ENCODE measurements at regions not wholly inside any gene's neighbourhood (a gene's known extent, or its start where the extent isn't known, plus 50 kb on each side); places are given as distances from the start of the nearest gene placed in this dataset.

- peaks cover 23% of the 10 kb centered on the region for H3K4me1 Mint-ChIP-seq (ENCODE audit: low read depth)
- no peaks in the 10 kb centered on the region for H3K36me3 Mint-ChIP-seq (ENCODE audit: low read depth)
- H3K27me3 Mint-ChIP-seq = peaks cover 32% of the 10 kb centered on the region
- H3K9me3 Mint-ChIP-seq = no peaks in the 10 kb centered on the region
- no peak overlapping the region for H3K27ac Mint-ChIP-seq
- DNase-seq = no peak
- H3K4me3 Mint-ChIP-seq = no peak overlapping the region
Measured at GRCh38 chrX:20333672-20334071, 67.0 kb upstream of the RPS6KA3 start.

GRCh38 chrX:20330545-20330944, 63.8 kb upstream of the RPS6KA3 start:
- peaks cover 38% of the 10 kb centered on the region for H3K27me3 Mint-ChIP-seq
- no peak overlapping the region for H3K4me3 Mint-ChIP-seq
- no peak for DNase-seq
- no peak overlapping the region for H3K27ac Mint-ChIP-seq
- no peaks in the 10 kb centered on the region for H3K36me3 Mint-ChIP-seq (ENCODE audit: low read depth)
- no peaks in the 10 kb centered on the region for H3K9me3 Mint-ChIP-seq
- H3K4me1 Mint-ChIP-seq (ENCODE audit: low read depth) = peaks cover 23% of the 10 kb centered on the region

- DNase-seq = no peak
Measured at GRCh38 chrX:20329435-20329834, 62.7 kb upstream of the RPS6KA3 start.

GRCh38 chrX:20325786-20326388, 59.2 kb upstream of the RPS6KA3 start:
- no peaks in the 10 kb centered on the region for H3K36me3 Mint-ChIP-seq (ENCODE audit: low read depth)
- no peak for DNase-seq
- no peak overlapping the region for H3K4me3 Mint-ChIP-seq
- H3K27me3 Mint-ChIP-seq = peaks cover 20% of the 10 kb centered on the region
- peaks cover 12% of the 10 kb centered on the region for H3K4me1 Mint-ChIP-seq (ENCODE audit: low read depth)
- no peak overlapping the region for H3K27ac Mint-ChIP-seq
- H3K9me3 Mint-ChIP-seq = no peaks in the 10 kb centered on the region

More at GRCh38 chrX:20329435-20329834, 62.7 kb upstream of the RPS6KA3 start:
- Mint-ChIP-seq H3K9me3 (no peaks in the 10 kb centered on the region), H3K27me3 (peaks cover 32% of the 10 kb centered on the region), H3K27ac (no peak overlapping the region), H3K36me3 (ENCODE audit: low read depth) (no peaks in the 10 kb centered on the region), H3K4me1 (ENCODE audit: low read depth) (peaks cover 16% of the 10 kb centered on the region), H3K4me3 (no peak overlapping the region)

- no peak for DNase-seq
- Mint-ChIP-seq H3K27ac (no peak overlapping the region), H3K4me3 (no peak overlapping the region), H3K9me3 (no peaks in the 10 kb centered on the region), H3K4me1 (ENCODE audit: low read depth) (peaks cover 18% of the 10 kb centered on the region), H3K27me3 (peaks cover 20% of the 10 kb centered on the region), H3K36me3 (ENCODE audit: low read depth) (no peaks in the 10 kb centered on the region)
Measured at GRCh38 chrX:20322887-20323286, 56.2 kb upstream of the RPS6KA3 start.

GRCh38 chrX:20320461-20321159, 53.9 kb upstream of the RPS6KA3 start:
- Mint-ChIP-seq H3K4me1 (ENCODE audit: low read depth) (peaks cover 23% of the 10 kb centered on the region), H3K4me3 (peak overlapping the region; percentile 37), H3K9me3 (no peaks in the 10 kb centered on the region), H3K36me3 (ENCODE audit: low read depth) (no peaks in the 10 kb centered on the region), H3K27me3 (peaks cover 15% of the 10 kb centered on the region), H3K27ac (no peak overlapping the region)
- no peak for DNase-seq

GRCh38 chrX:20319054-20319453, 52.3 kb upstream of the RPS6KA3 start:
- Mint-ChIP-seq H3K4me3 (no peak overlapping the region), H3K36me3 (ENCODE audit: low read depth) (no peaks in the 10 kb centered on the region), H3K27me3 (peaks cover 15% of the 10 kb centered on the region), H3K27ac (no peak overlapping the region), H3K9me3 (no peaks in the 10 kb centered on the region), H3K4me1 (ENCODE audit: low read depth) (peaks cover 27% of the 10 kb centered on the region)
- DNase-seq = no peak

GRCh38 chrX:20317873-20318272, 51.2 kb upstream of the RPS6KA3 start:
- H3K27ac Mint-ChIP-seq = no peak overlapping the region
- no peaks in the 10 kb centered on the region for H3K36me3 Mint-ChIP-seq (ENCODE audit: low read depth)
- no peak for DNase-seq
- no peaks in the 10 kb centered on the region for H3K9me3 Mint-ChIP-seq
- peaks cover 12% of the 10 kb centered on the region for H3K27me3 Mint-ChIP-seq
- peaks cover 27% of the 10 kb centered on the region for H3K4me1 Mint-ChIP-seq (ENCODE audit: low read depth)
- H3K4me3 Mint-ChIP-seq = no peak overlapping the region

Data from activated T-cell treated with anti-CD3 and anti-CD28 coated beads, Interleukin-2, amount 50 U/mL, for 24 hours (primary cell).